Panc1 (cell line): ENCODE measurements at regions not wholly inside any gene's neighbourhood (a gene's known extent, or its start where the extent isn't known, plus 50 kb on each side); places are given as distances from the start of the nearest gene placed in this dataset.

Experiments
- ATAC-seq: fragments of 200-7000 bp; cut with Tn5 transposase; 2 replicates; pipeline ENCODE4 v1.9.1; 2020; ENCODE audit warnings: mild to moderate bottlenecking, moderate library complexity
- BruUV-seq: library from RNA; stranded (reverse); fragments of 400-500 nt; replicated peaks from 2 replicates; lab custom pipeline; 2021; lab: Mats Ljungman, UMichigan
- CTCF ChIA-PET: fragments of 300-600 bp; sonication (Branson Sonifier 250); formaldehyde crosslinking; loops from one replicate; lab custom pipeline; 2022; ENCODE audit warnings: antibody characterized with exemption; lab: Charles Lee
- POLR2A ChIA-PET: fragments of 300-600 bp; sonication (Branson Sonifier 250); formaldehyde crosslinking; loops from one replicate; lab custom pipeline; 2022; ENCODE audit warnings: antibody characterized with exemption; lab: Charles Lee
- DNase-seq: peaks from one replicate; pipeline ENCODE4 v3.0.0-alpha.2; 2010; ENCODE audit warnings: low read depth, low spot score
- H3K27ac ChIP-seq: 2 replicates; pipeline ENCODE4 v1.5.1; 2011; ENCODE audit warnings: mild to moderate bottlenecking, low read length, inconsistent platforms
- H3K27me3 ChIP-seq: fragments of 200-500 bp; sonication (Bioruptor generic); 2 replicates; pipeline ENCODE4 v1.6.0; 2014; ENCODE audit warnings: low read length, inconsistent platforms; ENCODE audit not compliant: control insufficient read depth, insufficient read depth
- H3K36me3 ChIP-seq: fragments of 200-500 bp; sonication (Bioruptor generic); 2 replicates; pipeline ENCODE4 v1.5.1; 2014; ENCODE audit warnings: inconsistent platforms, mild to moderate bottlenecking, low read length, moderate library complexity; ENCODE audit not compliant: control insufficient read depth, insufficient read depth
- H3K4me1 ChIP-seq: 2 replicates; pipeline ENCODE4 v1.5.1; 2011; ENCODE audit warnings: inconsistent platforms, mild to moderate bottlenecking, low read length, moderate library complexity; ENCODE audit not compliant: control insufficient read depth, insufficient read depth
- H3K4me3 ChIP-seq, 2 experiments: 2 replicates each; pipeline ENCODE4 v1.5.1; 2011 to 2012; ENCODE audit warnings: low read depth in 2 of 2, low read length in 2 of 2, mild to moderate bottlenecking in 2 of 2, inconsistent platforms in 1 of 2, moderate library complexity in 1 of 2
- H3K9me3 ChIP-seq: fragments of 200-500 bp; sonication (Bioruptor generic); 2 replicates; pipeline ENCODE4 v1.5.1; 2014; ENCODE audit warnings: low read depth, mild to moderate bottlenecking, inconsistent platforms, low read length, moderate library complexity; ENCODE audit not compliant: control insufficient read depth, insufficient read depth
- CTCF ChIP-seq: fragments of 450-650 bp; IDR thresholded peaks from 2 replicates; pipeline ENCODE4 v1.5.1; 2017; ENCODE audit warnings: mild to moderate bottlenecking
- POLR2AphosphoS5 ChIP-seq: IDR thresholded peaks from 2 replicates; pipeline ENCODE4 v1.6.1; 2012; ENCODE audit warnings: mild to moderate bottlenecking, low read depth, low read length, moderate library complexity
- REST ChIP-seq, 2 experiments: IDR thresholded peaks; 2 replicates each; pipeline ENCODE4 v1.6.1; 2011 to 2012; ENCODE audit warnings: low read depth in 2 of 2, control low read depth in 1 of 2, low read length in 1 of 2, mild to moderate bottlenecking in 1 of 2, moderate library complexity in 1 of 2; ENCODE audit not compliant: insufficient read depth in 1 of 2
- SIN3A ChIP-seq: IDR thresholded peaks from 2 replicates; pipeline ENCODE4 v1.6.1; 2012; ENCODE audit warnings: low read depth, mild to moderate bottlenecking, low read length, moderate library complexity, borderline replicate concordance; ENCODE audit not compliant: insufficient read depth
- TCF7L2 ChIP-seq: IDR thresholded peaks from 2 replicates; pipeline ENCODE4 v1.6.1; 2011; ENCODE audit warnings: mild to moderate bottlenecking, low read depth, low read length, inconsistent platforms
- in situ Hi-C: cut with HindIII; loops from 2 replicates; pipeline ENCODE4 v1.10.0; 2016; ENCODE audit warnings: low sequenced_read_pairs, low pct_unique_long_range_greater_than_20kb
- intact Hi-C: fragments of 100-400 bp; cut with micrococcal nuclease; formaldehyde crosslinking; loops from one replicate; pipeline ENCODE4 v1.10.0; 2022; ENCODE audit not compliant: unreplicated experiment

GRCh38 chr12:98325003-98325402, 190.4 kb upstream of the TMPO start:
- Histone ChIP-seq H3K27ac (no peak overlapping the region), H3K36me3 (no peaks in the 10 kb centered on the region), H3K4me1 (no peaks in the 10 kb centered on the region), H3K9me3 (no peaks in the 10 kb centered on the region), H3K27me3 (no peaks in the 10 kb centered on the region), H3K4me3 (no peak overlapping the region)
- ChIA-PET CTCF (no interaction called here), POLR2A (no interaction called here)
- ATAC-seq = no peak
- intact Hi-C loops (no loop called here), in situ Hi-C loops (no loop called here)
- TF ChIP-seq CTCF = no peak
- TF ChIP-seq REST (IDR thresholded peaks at IDR 0.05; ENCODE audit: insufficient read depth in 1 of 2, low read depth in 2 of 2, low read length in 1 of 2) = no peak
- no peak for TF ChIP-seq POLR2AphosphoS5
- no peak for TF ChIP-seq SIN3A
- TF ChIP-seq TCF7L2 = no peak
- no peak for DNase-seq
- no TSS peak for BruUV-seq

- H3K9me3 ChIP-seq = no peaks in the 10 kb centered on the region
- H3K27me3 ChIP-seq = no peaks in the 10 kb centered on the region
- TF ChIP-seq SIN3A (no peak), REST (IDR thresholded peaks at IDR 0.05; ENCODE audit: insufficient read depth in 1 of 2, low read depth in 2 of 2, low read length in 1 of 2) (no peak), CTCF (no peak), TCF7L2 (no peak), POLR2AphosphoS5 (no peak)
- in situ Hi-C loops (no loop called here), intact Hi-C loops (no loop called here)
- no peaks in the 10 kb centered on the region for H3K36me3 ChIP-seq
- ChIA-PET POLR2A (no interaction called here), CTCF (no interaction called here)
- DNase-seq (no peak), ATAC-seq (no peak)
- H3K27ac ChIP-seq = no peak overlapping the region
- no peaks in the 10 kb centered on the region for H3K4me1 ChIP-seq
- H3K4me3 ChIP-seq = no peak overlapping the region
- BruUV-seq = no TSS peak
Observed at GRCh38 chr12:98328467-98328866, 186.9 kb upstream of the TMPO start.
